HepG2 (cell line): ENCODE measurements at regions not wholly inside any gene's neighbourhood (a gene's known extent, or its start where the extent isn't known, plus 50 kb on each side); places are given as distances from the start of the nearest gene placed in this dataset.

Experiments used
- BRCA1 ChIP-seq: sonication (generic); formaldehyde crosslinking; IDR thresholded peaks from 2 replicates; pipeline ENCODE4 v1.4.0; 2020; ENCODE audit warnings: missing genetic modification reagents
- E2F5 ChIP-seq: sonication (generic); formaldehyde crosslinking; conservative IDR thresholded peaks from 2 replicates; pipeline ENCODE4 v1.4.0; 2020; ENCODE audit warnings: missing genetic modification reagents
- FIP1L1 ChIP-seq: fragments of 200-400 bp; formaldehyde crosslinking; IDR thresholded peaks from 2 replicates; pipeline ENCODE4 v1.6.1; 2018; ENCODE audit warnings: low read depth, mild to moderate bottlenecking, low read length, moderate library complexity, borderline replicate concordance; ENCODE audit not compliant: insufficient read depth
- GABPA ChIP-seq, 2 experiments: IDR thresholded peaks; 2 replicates each; pipeline ENCODE4 v1.6.1; 2011 to 2016; ENCODE audit warnings: low read depth in 2 of 2, low read length in 1 of 2, missing biosample characterization in 1 of 2, missing genetic modification characterization in 1 of 2
- JARID2 ChIP-seq: sonication (generic); formaldehyde crosslinking; IDR thresholded peaks from 2 replicates; pipeline ENCODE4 v1.8.1; 2023; ENCODE audit warnings: missing genetic modification reagents, inconsistent platforms; ENCODE audit not compliant: insufficient replicate concordance
- MAZ ChIP-seq, 2 experiments: sonication (generic) in 1 of 2; formaldehyde crosslinking in 1 of 2; IDR thresholded peaks; 2 replicates each; pipeline versions ENCODE4 v1.5.0 to v1.6.1; 2012 to 2020; ENCODE audit warnings: low read depth in 2 of 2, mild to moderate bottlenecking in 2 of 2, borderline replicate concordance in 1 of 2, improper control_type of control experiment in 1 of 2, low read length in 1 of 2, missing genetic modification reagents in 1 of 2, moderate library complexity in 1 of 2
- MLLT10 ChIP-seq: sonication (generic); formaldehyde crosslinking; IDR thresholded peaks from 2 replicates; pipeline ENCODE4 v1.4.0; 2020; ENCODE audit warnings: missing genetic modification reagents
- MLXIP ChIP-seq: sonication (generic); formaldehyde crosslinking; IDR thresholded peaks from 2 replicates; pipeline ENCODE4 v1.9.0; 2021; ENCODE audit warnings: missing genetic modification reagents, borderline replicate concordance
- NR2F1 ChIP-seq, 2 experiments: fragments of 450-650 bp in 1 of 2; formaldehyde crosslinking in 1 of 2; IDR thresholded peaks; 2 replicates each; pipeline versions ENCODE4 v1.5.0 to v1.6.1; 2016 to 2020; ENCODE audit warnings: mild to moderate bottlenecking in 1 of 2, missing compliant biosample characterization in 1 of 2, missing genetic modification reagents in 1 of 2, moderate library complexity in 1 of 2
- PAX8 ChIP-seq: sonication (generic); formaldehyde crosslinking; IDR thresholded peaks from 2 replicates; pipeline ENCODE4 v1.8.0; 2022; ENCODE audit warnings: mild to moderate bottlenecking, missing genetic modification reagents, borderline replicate concordance
- XBP1 ChIP-seq: sonication (generic); formaldehyde crosslinking; IDR thresholded peaks from 2 replicates; pipeline ENCODE4 v1.5.0; 2020; ENCODE audit warnings: missing genetic modification reagents
- ZBTB20 ChIP-seq: sonication (generic); formaldehyde crosslinking; IDR thresholded peaks from 2 replicates; pipeline ENCODE4 v1.8.1; 2023; ENCODE audit warnings: missing genetic modification reagents, low read depth, mild to moderate bottlenecking, borderline replicate concordance
- ZBTB44 ChIP-seq: sonication (generic); formaldehyde crosslinking; IDR thresholded peaks from 2 replicates; pipeline ENCODE4 v1.4.0; 2020; ENCODE audit warnings: missing genetic modification reagents
- ZFP82 ChIP-seq: sonication (generic); formaldehyde crosslinking; IDR thresholded peaks from 2 replicates; pipeline ENCODE4 v1.5.1; 2020; ENCODE audit warnings: mild to moderate bottlenecking, missing genetic modification reagents, borderline replicate concordance
- ZNF101 ChIP-seq: sonication (generic); formaldehyde crosslinking; IDR thresholded peaks from 2 replicates; pipeline ENCODE4 v1.4.0; 2020; ENCODE audit warnings: mild to moderate bottlenecking, low read depth, missing genetic modification reagents, borderline replicate concordance
- ZNF143 ChIP-seq: sonication (generic); formaldehyde crosslinking; IDR thresholded peaks from 2 replicates; pipeline ENCODE4 v1.4.0; 2020; ENCODE audit warnings: missing genetic modification reagents
- ZNF329 ChIP-seq: sonication (generic); formaldehyde crosslinking; IDR thresholded peaks from 2 replicates; pipeline ENCODE4 v1.9.0; 2021; ENCODE audit warnings: low read depth, mild to moderate bottlenecking, missing genetic modification reagents
- ZNF431 ChIP-seq: sonication (generic); formaldehyde crosslinking; IDR thresholded peaks from 2 replicates; pipeline ENCODE4 v1.9.0; 2022; ENCODE audit warnings: missing genetic modification reagents, low read depth, mild to moderate bottlenecking, borderline replicate concordance
- ZNF451 ChIP-seq: sonication (generic); formaldehyde crosslinking; IDR thresholded peaks from 2 replicates; pipeline ENCODE4 v1.5.0; 2020; ENCODE audit warnings: mild to moderate bottlenecking, missing genetic modification reagents
- ZNF550 ChIP-seq: sonication (generic); formaldehyde crosslinking; IDR thresholded peaks from 2 replicates; pipeline ENCODE4 v1.4.0; 2020; ENCODE audit warnings: mild to moderate bottlenecking, missing genetic modification reagents, borderline replicate concordance
- ZNF878 ChIP-seq: sonication (generic); formaldehyde crosslinking; IDR thresholded peaks from 2 replicates; pipeline ENCODE4 v1.8.1; 2023; ENCODE audit warnings: mild to moderate bottlenecking, missing genetic modification reagents, moderate library complexity
- ZSCAN29 ChIP-seq: sonication (generic); formaldehyde crosslinking; conservative IDR thresholded peaks from 2 replicates; pipeline ENCODE4 v1.4.0; 2020; ENCODE audit warnings: mild to moderate bottlenecking, missing genetic modification reagents
- TF ChIP-seq, protein P1 (sequence below): sonication (generic); formaldehyde crosslinking; IDR thresholded peaks from 2 replicates; pipeline ENCODE4 v1.5.1; 2020; ENCODE audit warnings: missing genetic modification reagents, mild to moderate bottlenecking, borderline replicate concordance

DNA sequence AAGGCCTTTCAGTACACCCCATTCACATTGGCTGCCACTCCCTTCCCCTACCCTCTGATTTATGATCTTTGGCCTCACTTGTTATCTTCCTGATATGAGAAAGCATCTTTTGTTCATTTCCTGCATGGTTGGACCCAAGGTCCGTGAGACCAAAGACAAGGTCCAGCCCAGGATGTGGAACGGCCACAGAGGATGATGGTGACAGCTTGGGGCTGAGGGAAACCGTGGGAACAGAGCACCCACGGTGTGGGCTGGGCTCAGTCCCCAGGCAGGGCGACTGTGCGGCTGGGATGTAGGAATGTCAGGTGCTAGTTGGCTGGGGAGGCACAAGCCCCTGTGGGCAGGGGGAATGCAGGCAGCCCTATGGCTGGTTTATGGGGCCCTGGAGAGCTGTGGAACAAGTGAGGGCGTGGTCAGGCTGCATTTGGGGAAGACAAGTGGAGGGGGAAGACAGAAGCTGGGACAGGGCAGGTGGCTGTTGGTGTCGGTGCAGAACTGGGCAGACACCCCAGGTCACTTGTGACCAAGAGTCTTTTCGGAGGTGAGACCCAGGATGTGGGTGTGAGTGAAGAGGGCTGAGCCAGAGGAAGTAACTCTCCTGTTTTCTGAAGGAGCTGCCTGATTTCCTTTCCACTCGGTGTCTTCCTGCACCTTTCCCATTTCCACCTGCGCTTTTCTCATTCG, 51.7 kb upstream of the IGFBP3 start (continued):
- TF ChIP-seq NR2F1 (CRISPR knock-in tag; IDR thresholded peaks at IDR 0.05) (peak; percentile 28 to 61; a peak in 2 of 4 replicates), ZNF143 (CRISPR knock-in tag) (no peak), ZBTB44 (CRISPR knock-in tag) (no peak), ZBTB20 (no peak), ZNF329 (CRISPR knock-in tag) (no peak), MAZ (IDR thresholded peaks at IDR 0.05; ENCODE audit: borderline replicate concordance, low read depth, low read length) (no peak), MAZ (CRISPR knock-in tag; IDR thresholded peaks at IDR 0.05; ENCODE audit: low read depth) (no peak), MLXIP (CRISPR knock-in tag) (no peak), ZNF550 (no peak), ZFP82 (no peak), ZSCAN29 (CRISPR knock-in tag) (no peak), ZNF878 (CRISPR knock-in tag) (no peak), FIP1L1 (no peak), ZNF431 (no peak), ZNF101 (CRISPR knock-in tag) (no peak), MLLT10 (no peak), GABPA (IDR thresholded peaks at IDR 0.05; ENCODE audit: low read depth, low read length) (no peak), GABPA (CRISPR knock-in tag; IDR thresholded peaks at IDR 0.05; ENCODE audit: low read depth) (peak; percentile 31; the same call in 1 of the 2 replicates), PAX8 (no peak), E2F5 (CRISPR knock-in tag) (no peak), BRCA1 (CRISPR knock-in tag) (no peak), XBP1 (CRISPR knock-in tag) (no peak), ZNF451 (CRISPR knock-in tag) (no peak), JARID2 (CRISPR knock-in tag) (no peak)
- TF ChIP-seq, protein P1, sequence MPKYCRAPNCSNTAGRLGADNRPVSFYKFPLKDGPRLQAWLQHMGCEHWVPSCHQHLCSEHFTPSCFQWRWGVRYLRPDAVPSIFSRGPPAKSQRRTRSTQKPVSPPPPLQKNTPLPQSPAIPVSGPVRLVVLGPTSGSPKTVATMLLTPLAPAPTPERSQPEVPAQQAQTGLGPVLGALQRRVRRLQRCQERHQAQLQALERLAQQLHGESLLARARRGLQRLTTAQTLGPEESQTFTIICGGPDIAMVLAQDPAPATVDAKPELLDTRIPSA (CRISPR knock-in tag) = no peak
